Pons (tissue), 1 donor: ENCODE measurements at regions not wholly inside any gene's neighbourhood (a gene's known extent, or its start where the extent isn't known, plus 50 kb on each side); places are given as distances from the start of the nearest gene placed in this dataset.
"Not testable (repeated sequence)": the region's sequence is repeated elsewhere in the genome, so short reads cannot be mapped to it uniquely, and the experiment has no call there.

ENCODE experiments used
- DNase-seq: peaks from one replicate; pipeline ENCODE4 v3.0.0-alpha.2; 2016; ENCODE audit warnings: low spot score

DNA sequence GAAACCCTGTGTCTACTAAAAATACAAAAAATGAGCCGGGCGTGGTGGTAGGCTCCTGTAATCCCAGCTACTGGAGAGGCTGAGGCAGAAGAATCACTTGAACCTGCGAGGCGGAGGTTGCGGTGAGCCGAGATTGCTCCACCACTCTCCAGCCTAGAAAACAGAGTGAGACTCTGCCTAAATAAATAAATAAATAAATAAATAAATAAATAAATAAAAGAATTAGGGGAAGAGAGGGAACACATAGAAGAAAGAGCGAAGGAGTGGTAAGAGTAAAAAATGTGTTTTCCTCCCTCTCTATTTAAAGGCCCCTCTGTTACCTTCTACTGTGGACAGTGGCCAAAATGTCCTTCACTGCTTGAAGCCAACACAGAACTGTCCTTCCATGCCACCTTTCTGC, 103.9 kb upstream of the SOX21 start:
- DNase-seq, result no peak

DNA sequence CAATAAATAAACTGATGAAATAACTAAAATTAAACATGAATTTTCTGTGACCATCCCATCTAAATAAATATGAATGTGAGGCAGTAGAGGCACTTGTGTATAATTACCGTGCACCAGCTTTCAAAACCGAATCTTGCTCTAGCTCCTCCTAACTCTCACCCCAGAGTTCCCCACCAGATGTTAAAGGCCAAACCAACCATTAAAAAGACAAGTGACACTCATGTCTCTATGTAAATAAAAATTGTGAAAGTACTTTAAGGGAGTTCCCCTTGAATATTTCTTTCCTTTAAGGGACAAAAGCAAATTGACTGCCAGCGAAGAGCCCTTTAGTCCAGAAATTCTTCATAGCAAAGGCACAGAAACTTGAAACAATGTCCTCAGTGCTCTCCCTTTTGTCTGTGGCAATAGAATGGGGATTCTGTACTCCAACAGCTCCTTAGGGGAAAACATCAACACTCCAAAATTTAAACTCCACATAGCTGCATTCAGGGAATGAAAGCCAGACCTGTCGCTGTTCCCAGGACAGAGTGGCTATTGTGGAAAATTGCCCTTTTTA, 101.7 kb upstream of the SOX21 start:
- DNase-seq, result no peak

DNA sequence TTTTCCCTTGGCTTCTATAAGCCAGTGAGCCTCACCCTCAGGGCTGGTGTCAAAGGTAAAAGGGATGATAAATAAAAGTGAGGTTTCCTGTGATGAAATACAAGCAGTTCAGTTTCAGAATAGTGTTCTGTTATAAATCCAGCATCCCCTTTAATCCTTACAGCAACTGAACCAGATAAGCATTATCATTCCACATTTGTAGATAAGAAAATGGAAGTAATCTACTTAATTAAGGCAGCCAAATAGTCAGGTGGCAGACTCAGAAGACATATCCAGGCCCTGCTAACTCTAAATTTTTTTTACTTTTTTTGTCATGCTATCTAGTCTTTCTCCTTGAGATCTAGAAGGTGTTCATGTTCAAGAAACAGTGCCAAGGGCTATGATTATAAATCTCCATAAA, 99.4 kb upstream of the SOX21 start:
- DNase-seq, result no peak

DNA sequence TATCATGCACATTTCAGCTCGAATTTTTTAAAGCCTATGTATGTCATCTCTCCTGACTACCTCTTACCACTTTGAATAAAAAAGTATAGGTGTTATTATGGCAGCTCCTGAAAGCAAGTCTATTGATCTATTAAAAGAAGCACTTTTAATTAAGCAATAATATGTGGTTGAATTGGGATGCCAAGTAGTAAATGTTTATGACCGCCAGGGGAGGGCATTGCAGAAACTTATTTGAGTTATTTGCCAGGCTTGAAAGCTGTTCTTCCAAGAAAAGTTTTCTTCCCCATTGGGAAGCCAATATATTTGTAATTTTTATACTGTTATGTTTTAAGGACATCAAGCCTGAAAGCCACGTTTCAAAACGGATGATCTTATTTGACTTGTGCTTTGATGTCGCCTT, 88.1 kb upstream of the SOX21 start:
- no peak for DNase-seq

DNA sequence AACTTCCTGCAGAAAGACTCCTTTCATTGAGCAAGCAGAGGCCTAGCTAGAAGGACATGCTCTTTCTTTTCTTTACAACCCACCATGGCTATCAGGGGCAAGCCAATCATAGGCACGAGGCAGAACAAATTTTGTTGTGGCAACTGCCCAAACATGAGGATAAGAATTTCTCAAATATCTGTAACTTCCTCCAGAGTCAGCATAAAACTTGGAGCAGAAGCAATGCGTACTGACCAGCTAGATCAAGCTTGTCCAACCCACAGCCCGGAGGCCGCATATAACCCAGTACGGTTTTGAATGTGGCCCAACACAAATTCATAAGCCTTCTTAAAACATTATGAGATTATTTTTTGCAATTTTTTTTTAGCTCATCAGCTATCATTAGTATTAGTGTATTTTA, 87.0 kb upstream of the SOX21 start:
- DNase-seq, result no peak

DNA sequence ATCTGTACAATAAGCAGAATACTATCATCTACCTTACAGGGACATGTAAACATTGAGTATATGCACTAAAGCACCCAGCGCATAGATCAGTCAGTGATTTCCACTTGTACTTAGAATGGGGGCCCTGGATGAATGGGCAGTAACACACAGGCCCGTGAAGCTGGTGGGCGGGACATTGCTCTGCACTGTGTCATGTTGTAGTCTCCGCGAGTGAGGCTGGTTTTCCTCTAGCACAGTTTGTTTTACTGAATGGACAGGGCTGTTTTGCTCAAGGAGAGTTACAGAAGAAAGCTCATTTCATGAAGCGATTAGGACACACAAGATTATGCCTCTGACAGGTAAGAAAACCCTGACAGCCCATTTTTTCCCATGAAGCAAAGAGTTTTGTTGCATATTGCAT, 86.4 kb upstream of the SOX21 start:
- no peak for DNase-seq

DNA sequence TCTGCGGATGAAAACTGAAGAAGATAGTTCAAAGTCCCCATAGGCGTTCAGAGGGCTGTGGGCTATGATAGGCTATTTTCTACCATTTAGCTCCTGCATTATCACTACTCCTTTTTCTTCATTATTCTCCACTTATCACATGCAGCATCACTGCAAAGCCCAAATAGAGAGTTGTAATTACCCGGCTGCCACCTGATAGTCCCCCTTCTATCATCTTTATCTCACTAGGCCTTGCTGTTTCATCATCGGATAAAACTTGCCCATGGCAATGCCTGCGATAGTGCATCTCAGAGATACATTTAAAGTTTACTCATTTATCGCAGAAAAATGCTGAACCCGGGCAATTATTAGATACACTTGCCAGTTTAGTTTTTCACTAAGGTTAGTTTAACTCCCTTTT, 82.9 kb upstream of the SOX21 start:
- DNase-seq, result no peak

DNA sequence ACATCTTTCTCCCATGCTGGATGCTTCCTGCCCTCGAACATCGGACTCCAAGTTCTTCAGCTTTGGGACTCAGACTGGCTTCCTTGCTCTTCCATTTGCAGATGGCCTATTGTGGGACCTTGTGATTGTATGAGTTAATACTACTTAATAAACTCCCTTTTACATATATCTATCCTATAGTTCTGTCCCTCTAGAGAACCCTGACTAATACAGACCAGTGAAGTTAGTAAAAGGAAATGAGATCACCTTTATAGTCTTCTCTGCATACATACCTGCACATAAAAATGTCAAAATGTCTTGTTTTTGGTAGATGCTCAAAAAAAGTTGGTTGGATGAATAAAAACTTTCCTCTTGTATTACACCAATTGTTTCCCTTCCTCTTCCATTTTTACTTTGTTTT, 73.9 kb upstream of the SOX21 start:
- not testable (repeated sequence) for DNase-seq

DNA sequence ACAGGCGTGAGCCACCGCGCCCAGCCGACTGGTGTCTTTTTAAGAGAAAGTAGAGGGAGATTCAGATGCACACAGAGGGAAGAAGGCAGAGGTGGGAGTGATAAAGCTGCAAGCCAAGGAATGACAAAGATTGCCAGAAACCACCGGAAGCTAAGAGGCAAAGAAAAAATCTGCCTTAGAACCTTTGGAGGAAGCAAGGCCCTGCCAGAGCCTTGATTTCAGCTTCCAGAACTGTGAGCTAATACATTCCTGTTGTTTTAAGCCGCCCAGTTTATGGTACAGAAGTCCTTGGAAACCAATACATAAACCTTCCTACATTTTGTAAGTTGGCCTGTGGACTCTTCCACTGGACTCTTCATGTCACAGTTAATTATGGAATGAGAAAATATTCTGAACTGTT, 71.7 kb upstream of the SOX21 start:
- DNase-seq, result no peak

DNA sequence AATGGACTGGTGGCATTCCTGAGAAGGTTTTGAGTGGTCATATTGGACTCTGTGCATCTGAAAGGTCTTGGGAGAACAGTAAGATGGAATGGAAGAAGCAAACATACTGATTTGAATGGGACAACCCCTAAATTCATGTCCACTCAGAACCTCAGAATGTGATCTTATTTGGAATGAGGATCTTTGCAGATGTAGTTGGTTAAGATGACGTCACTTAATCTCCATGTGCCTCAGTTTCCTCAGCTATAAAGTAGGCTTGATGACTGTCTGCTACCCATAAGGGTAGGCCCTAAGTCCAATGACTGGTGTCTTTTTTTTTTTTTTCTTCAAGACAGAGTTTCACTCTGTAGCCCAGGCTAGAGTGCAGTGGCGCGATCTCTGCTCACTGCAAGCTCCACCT, 71.1 kb upstream of the SOX21 start:
- DNase-seq, result no peak

DNA sequence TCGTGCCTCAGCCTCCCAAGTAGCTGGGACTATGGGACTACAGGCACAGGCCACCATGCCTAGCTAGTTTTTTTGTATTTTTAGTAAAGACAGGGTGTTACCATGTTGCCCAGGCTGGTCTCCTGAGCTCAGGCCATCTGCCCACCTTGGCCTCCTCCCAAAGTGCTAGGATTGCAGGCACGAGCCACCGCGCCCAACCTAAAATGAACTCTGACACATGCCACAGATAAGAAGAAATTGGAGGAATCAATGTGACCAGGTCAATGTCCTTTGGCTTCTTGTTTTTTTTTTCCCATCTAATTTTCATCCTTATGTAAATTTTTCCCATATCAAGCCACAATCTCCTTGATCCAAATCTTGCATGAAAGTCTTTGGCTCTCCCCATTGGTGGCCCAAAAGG, 68.1 kb upstream of the SOX21 start:
- no peak for DNase-seq

DNA sequence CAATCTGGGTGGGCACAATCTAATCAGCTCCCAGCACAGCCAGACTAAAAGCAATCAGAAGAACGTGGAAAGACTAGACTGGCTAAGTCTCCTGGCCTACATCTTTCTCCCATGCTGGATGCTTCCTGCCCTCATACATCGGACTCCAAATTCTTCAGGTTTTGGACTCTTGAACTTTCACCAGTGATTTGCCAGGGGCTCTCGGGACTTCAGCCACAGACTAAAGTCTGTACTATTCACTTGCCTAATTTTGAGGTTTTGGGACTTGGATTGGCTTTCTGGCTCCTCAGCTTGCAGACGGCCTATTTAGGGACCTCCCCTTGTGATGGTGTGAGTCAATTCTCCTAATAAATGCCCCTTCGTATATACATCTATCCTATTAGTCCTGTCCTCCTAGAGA, 66.6 kb upstream of the SOX21 start:
- DNase-seq, result no peak

DNA sequence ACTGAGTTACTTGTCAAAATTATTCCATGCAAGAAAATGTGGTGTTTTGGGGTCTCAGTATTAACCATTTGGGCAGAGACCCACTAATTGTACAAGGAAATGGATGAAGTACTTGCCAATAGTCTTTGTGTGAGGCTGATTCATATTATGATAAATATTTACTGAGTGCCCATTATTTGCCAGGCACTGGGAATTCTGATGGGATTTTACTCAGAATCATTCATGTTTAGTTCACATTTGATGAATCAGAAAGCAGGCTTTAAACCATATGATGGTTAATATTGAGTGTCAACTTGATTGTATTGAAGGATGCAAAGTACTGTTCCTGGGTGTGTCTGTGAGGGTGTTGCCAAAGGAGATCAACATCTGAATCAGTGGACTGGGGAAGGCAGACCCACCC, 66.2 kb upstream of the SOX21 start:
- no peak for DNase-seq

DNA sequence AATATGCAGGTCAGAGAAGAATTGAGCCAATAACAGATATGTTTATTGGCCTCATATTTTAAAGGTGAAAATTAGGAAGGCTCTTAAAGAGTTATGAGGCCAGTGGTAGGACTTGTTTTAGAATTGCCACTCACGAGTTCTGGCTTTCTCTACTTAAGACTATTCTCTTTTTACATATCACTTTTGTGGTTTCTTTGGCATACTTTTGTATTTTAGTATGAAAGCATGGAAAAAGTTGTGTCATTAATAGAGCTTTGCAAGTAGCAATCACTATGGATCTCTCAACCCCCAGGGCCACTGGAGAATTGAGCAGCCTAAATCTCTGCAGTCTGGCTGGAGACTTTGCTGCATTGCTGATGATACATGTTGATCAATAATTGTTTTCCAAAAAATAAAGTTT, 64.6 kb upstream of the SOX21 start:
- DNase-seq, result no peak

DNA sequence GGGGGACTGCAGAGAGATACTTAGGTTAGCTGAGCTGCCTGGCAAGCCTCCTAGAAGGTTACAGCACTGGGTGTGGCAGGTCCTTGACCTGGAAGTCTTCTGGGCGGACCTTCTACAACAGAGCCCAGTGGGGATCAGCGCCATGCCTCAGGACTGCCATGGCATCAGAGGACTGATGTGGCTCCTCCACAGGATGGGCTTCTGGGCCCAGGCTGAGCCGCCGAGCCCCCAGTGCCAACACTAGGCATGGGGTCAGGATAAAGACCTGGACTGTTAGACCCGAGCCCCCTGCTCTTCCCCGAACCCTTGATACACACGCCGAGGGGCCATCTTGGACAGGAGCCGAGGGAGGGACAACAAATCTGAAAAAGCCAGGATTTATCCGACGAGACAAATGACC, 64.0 kb upstream of the SOX21 start:
- DNase-seq, result no peak

DNA sequence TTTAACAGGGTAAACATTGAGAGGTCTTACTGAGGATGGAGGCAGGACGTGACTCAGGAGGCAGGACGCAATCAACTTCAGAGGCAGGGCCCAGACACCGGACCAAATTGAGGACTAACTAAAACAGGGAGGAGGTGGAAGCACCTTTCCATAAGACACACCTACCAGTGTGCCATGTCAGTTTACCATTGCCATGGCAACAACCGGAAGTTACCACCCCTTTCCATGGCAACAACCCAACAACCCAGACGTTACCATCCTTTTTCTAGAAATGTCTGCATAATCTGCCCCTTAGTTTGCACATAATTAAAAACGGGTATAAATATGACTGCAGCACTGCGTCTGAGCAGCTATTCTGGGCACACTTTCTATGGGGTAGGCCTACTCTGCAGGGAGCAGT, 53.5 kb upstream of the SOX21 start:
- DNase-seq, result no peak

DNA sequence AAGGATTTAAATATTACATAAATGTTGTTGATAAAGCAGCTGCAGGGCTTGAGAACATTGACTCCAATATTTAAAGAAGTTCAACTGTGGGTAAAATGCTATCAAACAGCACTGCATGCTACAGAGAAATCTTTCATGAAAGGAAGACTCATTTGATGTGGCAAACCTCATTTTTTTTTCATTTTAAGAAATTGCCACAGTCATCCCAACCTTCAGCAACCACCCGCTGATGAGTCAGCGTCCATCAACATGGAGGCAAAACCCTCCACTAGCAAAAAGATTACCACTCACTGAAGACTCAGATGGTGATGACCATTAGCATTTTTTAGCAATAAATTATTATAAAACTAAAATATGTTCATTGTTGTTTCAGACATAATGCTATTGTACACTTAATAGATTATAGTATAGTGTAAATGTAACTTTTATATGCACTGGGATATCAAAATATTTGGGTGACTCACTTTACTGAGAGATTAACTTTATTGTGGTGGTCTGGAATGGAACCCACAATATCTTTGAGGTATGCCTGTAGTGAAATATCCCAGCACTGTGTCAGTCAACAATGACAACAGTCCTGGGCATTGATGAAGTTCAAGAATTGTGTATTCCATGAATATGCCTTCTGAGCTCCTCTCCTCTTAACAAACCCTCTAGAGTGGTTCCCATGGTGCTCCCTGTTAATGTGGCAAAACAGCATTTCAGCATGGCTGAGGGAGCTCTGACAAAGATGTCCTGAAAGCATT, 52.4 kb upstream of the SOX21 start:
- no peak for DNase-seq
